ENCODE measurements at regions not wholly inside any gene's neighbourhood (a gene's known extent, or its start where the extent isn't known, plus 50 kb on each side); places are given as distances from the start of the nearest gene placed in this dataset.

DNA sequence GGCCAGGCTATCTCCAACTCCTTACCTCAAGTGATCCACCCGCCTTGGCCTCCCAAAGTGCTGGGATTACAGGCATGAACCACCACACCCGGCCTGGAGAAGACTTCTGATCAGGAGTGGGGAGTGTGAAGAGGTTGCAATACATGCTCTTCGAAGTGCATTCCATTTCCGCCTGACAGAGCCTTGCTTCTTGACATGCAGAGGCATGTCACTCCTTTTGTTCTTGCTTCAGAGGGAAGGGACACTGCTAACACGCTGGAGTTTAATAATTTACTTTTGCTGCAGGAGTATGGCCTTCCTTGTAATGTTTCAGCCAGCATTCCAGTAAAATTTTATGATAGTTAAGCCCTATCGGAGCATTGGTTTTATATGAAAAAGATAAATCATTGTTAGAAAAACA, 74.9 kb downstream of the SLC25A47 start:
- H3K4me1 Mint-ChIP-seq: peaks cover 4 to 35% (median 8%) of the 10 kb centered on the region in 7 donors
- intact Hi-C loops (cut with micrococcal nuclease): no loop called here
- Histone ChIP-seq H3K27me3 (ENCODE audit: control insufficient read depth in 2 of 2, insufficient read depth in 2 of 2, low read length in 2 of 2) (no peaks in the 10 kb centered on the region), H3K9me3 (ENCODE audit: control insufficient read depth in 2 of 3, low read length in 3 of 3) (no peaks in the 10 kb centered on the region), H3K27ac (ENCODE audit: low read depth, low read length) (no peak overlapping the region), H3K36me3 (ENCODE audit: control insufficient read depth in 2 of 3, insufficient read depth in 3 of 3, low read length in 3 of 3) (peaks cover 0 to 4% (median 0%) of the 10 kb centered on the region in 3 experiments), H3K4me1 (ENCODE audit: control insufficient read depth in 2 of 2, insufficient read depth in 2 of 2, low read length in 2 of 2) (peaks cover 0 to 3% of the 10 kb centered on the region in 2 donors), H3K4me3 (ENCODE audit: low read length) (no peak overlapping the region)
- H3K27me3 Mint-ChIP-seq: no peaks in the 10 kb centered on the region
- CTCF ChIA-PET: no interaction called here
- H3K36me3 Mint-ChIP-seq: peaks cover 0 to 21% (median 5%) of the 10 kb centered on the region in 5 donors
- ATAC-seq (no peak), DNase-seq (no peak)
- H3K27ac Mint-ChIP-seq: no peak overlapping the region
- POLR2A ChIA-PET: no interaction called here
- H3K9me3 Mint-ChIP-seq: no peaks in the 10 kb centered on the region
- no peak overlapping the region for H3K4me3 Mint-ChIP-seq

DNA sequence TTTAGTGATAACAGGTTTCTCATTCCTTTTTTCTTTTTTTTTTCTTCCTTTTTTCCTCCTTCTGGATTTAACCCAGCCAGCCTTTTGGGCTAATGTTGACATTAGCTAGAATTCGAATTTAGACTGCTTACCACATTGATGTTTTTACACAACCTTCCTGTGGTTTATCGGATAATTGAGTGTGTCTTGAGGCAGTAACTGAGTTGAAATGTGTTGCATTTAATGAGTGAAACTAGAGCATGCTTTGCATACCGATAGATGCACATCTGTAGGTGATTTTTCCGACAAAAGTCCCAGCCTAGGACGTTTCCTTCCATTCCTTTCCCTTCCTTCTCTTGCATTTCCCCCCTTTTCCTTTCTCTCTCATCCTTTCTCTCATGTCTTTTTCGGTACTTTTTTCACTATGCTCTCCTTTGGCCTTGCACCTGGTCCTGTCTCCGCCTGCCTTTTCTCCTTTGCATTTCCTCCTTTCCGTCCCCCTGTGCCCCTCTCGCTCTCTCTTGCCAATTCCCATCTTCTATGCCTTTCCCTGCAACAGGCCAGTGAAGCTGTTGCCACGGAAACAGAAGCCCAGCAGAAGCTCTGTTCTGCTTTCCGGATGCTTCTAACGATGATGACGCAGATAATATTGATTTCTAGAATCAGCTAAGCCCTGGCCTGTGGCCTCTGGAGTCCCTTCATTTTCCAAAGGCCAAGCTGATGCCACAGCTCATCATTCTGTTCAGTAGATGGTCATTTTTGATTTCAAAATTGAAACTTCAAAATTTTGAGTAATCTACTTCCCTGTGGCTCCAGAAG, 76.1 kb downstream of the SLC25A47 start:
- Histone ChIP-seq H3K9me3 (ENCODE audit: control insufficient read depth in 2 of 3, low read length in 3 of 3) (no peaks in the 10 kb centered on the region), H3K36me3 (ENCODE audit: control insufficient read depth in 2 of 3, insufficient read depth in 3 of 3, low read length in 3 of 3) (peaks cover 0 to 4% (median 0%) of the 10 kb centered on the region in 3 experiments), H3K4me1 (ENCODE audit: control insufficient read depth in 2 of 2, insufficient read depth in 2 of 2, low read length in 2 of 2) (no peaks in the 10 kb centered on the region), H3K4me3 (ENCODE audit: low read length) (no peak overlapping the region), H3K27me3 (ENCODE audit: control insufficient read depth in 2 of 2, insufficient read depth in 2 of 2, low read length in 2 of 2) (no peaks in the 10 kb centered on the region), H3K27ac (ENCODE audit: low read depth, low read length) (no peak overlapping the region)
- CTCF ChIA-PET: no interaction called here
- Mint-ChIP-seq H3K36me3 (peaks cover 0 to 18% (median 5%) of the 10 kb centered on the region in 5 donors), H3K4me3 (no peak overlapping the region), H3K9me3 (no peaks in the 10 kb centered on the region), H3K4me1 (peaks cover 5 to 34% (median 10%) of the 10 kb centered on the region in 7 donors), H3K27me3 (no peaks in the 10 kb centered on the region), H3K27ac (no peak overlapping the region)
- ATAC-seq (no peak), DNase-seq (no peak)
- intact Hi-C loops (cut with micrococcal nuclease): no loop called here
- POLR2A ChIA-PET: interaction anchor here (0.6 kb wide), 1 partner anchor 16 kb away, joined by 5 read pairs; no protein-coding TSS in a partner anchor

DNA sequence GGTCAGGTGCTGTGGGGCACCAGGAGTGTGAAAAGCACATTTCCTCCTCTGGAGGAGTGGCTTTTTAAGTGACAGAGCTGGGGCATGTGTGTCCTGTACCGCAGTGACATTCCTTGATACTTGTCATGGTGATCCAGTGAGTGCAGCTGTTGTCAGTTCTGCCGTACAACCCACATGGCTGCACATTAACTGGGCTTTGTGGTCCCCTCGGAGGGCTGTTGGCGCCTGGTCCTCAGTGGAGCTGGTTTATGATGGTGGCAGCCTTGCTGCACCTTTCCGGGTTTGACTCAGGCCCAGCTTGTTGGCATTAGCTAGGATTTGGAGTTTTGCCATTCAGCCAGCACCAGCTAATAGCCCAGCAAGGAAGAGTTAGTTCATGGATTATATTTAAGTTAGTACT, 77.0 kb downstream of the SLC25A47 start:
- Histone ChIP-seq H3K27me3 (ENCODE audit: control insufficient read depth in 2 of 2, insufficient read depth in 2 of 2, low read length in 2 of 2) (no peaks in the 10 kb centered on the region), H3K36me3 (ENCODE audit: control insufficient read depth in 2 of 3, insufficient read depth in 3 of 3, low read length in 3 of 3) (peaks cover 0 to 4% (median 0%) of the 10 kb centered on the region in 3 experiments), H3K27ac (ENCODE audit: low read depth, low read length) (no peak overlapping the region), H3K9me3 (ENCODE audit: control insufficient read depth in 2 of 3, low read length in 3 of 3) (no peaks in the 10 kb centered on the region), H3K4me3 (ENCODE audit: low read length) (no peak overlapping the region), H3K4me1 (ENCODE audit: control insufficient read depth in 2 of 2, insufficient read depth in 2 of 2, low read length in 2 of 2) (no peaks in the 10 kb centered on the region)
- intact Hi-C loops (cut with micrococcal nuclease): no loop called here
- no peak for DNase-seq
- ChIA-PET POLR2A (no interaction called here), CTCF (no interaction called here)
- Mint-ChIP-seq H3K27ac (peak overlapping the region in 1 of 9 donors; percentile 13), H3K36me3 (peaks cover 0 to 15% (median 5%) of the 10 kb centered on the region in 5 donors), H3K9me3 (no peaks in the 10 kb centered on the region), H3K4me1 (peaks cover 10 to 38% (median 15%) of the 10 kb centered on the region in 7 donors), H3K27me3 (no peaks in the 10 kb centered on the region), H3K4me3 (no peak overlapping the region)
- no peak for ATAC-seq

DNA sequence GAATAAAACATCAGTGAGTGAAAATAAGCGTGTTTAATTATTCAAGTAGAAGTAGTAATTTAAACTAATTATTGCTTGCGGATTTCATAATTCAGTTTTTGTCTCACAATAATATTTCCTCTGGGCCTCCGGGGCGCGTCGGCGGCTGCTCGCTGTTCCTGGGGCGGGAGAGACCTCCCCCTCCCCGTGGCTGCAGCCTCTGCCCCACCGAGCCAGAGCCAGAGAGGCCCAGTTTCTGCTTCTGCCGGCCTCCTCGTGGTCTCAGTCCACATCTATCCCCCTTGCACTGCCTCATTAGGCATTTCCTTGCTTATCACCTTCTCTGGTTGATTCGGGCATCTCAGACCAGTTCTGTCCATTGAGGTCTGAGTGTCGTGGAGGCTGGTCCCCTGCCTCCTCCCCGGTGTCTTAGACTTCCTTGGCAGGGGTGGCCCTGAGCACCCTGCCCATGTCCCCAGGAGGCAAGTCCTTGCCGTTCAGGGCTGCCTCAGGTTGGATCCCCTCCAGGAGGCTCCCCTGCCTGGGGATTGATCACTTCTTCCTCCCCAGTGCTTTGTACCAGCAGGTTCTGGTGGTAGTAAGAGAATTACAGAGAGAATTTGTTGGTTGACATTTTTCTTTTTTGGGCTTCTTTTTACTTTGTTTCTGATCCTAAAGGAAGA, 78.0 kb downstream of the SLC25A47 start:
- Histone ChIP-seq H3K36me3 (ENCODE audit: control insufficient read depth in 2 of 3, insufficient read depth in 3 of 3, low read length in 3 of 3) (peaks cover 0 to 4% (median 0%) of the 10 kb centered on the region in 3 experiments), H3K27ac (ENCODE audit: low read depth, low read length) (no peak overlapping the region), H3K9me3 (ENCODE audit: control insufficient read depth in 2 of 3, low read length in 3 of 3) (no peaks in the 10 kb centered on the region), H3K4me1 (ENCODE audit: control insufficient read depth in 2 of 2, insufficient read depth in 2 of 2, low read length in 2 of 2) (peaks cover 8 to 9% of the 10 kb centered on the region in 2 donors), H3K27me3 (ENCODE audit: control insufficient read depth in 2 of 2, insufficient read depth in 2 of 2, low read length in 2 of 2) (no peaks in the 10 kb centered on the region), H3K4me3 (ENCODE audit: low read length) (no peak overlapping the region)
- Mint-ChIP-seq H3K27me3 (no peaks in the 10 kb centered on the region), H3K36me3 (peaks cover 0 to 15% (median 5%) of the 10 kb centered on the region in 5 donors), H3K4me3 (no peak overlapping the region), H3K27ac (peak overlapping the region in 1 of 9 donors; percentile 67), H3K9me3 (no peaks in the 10 kb centered on the region), H3K4me1 (peaks cover 18 to 49% (median 22%) of the 10 kb centered on the region in 7 donors)
- intact Hi-C loops (cut with micrococcal nuclease): no loop called here
- ChIA-PET CTCF (no interaction called here), POLR2A (no interaction called here)
- ATAC-seq: no peak
- no peak for DNase-seq

DNA sequence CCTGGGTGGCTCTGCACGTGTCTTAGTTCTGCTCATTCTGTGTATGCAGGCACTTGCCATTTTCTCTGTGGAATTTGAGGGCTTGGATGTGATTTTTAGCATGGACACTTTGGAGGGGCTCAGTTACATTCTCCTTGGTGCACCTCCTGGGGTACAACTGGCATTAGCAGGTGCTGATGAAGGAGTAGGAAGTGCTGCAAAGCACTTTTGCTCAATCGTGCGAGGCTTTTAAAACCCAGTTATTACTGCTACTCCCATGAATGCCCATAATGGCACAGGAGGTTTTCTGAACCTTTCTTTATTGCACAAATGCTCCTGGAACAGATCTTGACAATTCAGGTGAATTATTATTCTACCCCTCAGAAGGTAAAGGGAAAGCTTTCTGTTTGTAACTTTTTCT, 78.7 kb downstream of the SLC25A47 start:
- intact Hi-C loops (cut with micrococcal nuclease): no loop called here
- Histone ChIP-seq H3K4me1 (ENCODE audit: control insufficient read depth in 2 of 2, insufficient read depth in 2 of 2, low read length in 2 of 2) (peaks cover 14 to 16% of the 10 kb centered on the region in 2 donors), H3K4me3 (ENCODE audit: low read length) (no peak overlapping the region), H3K9me3 (ENCODE audit: control insufficient read depth in 2 of 3, low read length in 3 of 3) (no peaks in the 10 kb centered on the region), H3K27me3 (ENCODE audit: control insufficient read depth in 2 of 2, insufficient read depth in 2 of 2, low read length in 2 of 2) (no peaks in the 10 kb centered on the region), H3K36me3 (ENCODE audit: control insufficient read depth in 2 of 3, insufficient read depth in 3 of 3, low read length in 3 of 3) (peaks cover 0 to 2% (median 0%) of the 10 kb centered on the region in 3 experiments), H3K27ac (ENCODE audit: low read depth, low read length) (no peak overlapping the region)
- Mint-ChIP-seq H3K27me3 (no peaks in the 10 kb centered on the region), H3K36me3 (peaks cover 0 to 15% (median 5%) of the 10 kb centered on the region in 5 donors), H3K9me3 (no peaks in the 10 kb centered on the region), H3K27ac (peak overlapping the region in 2 of 9 donors; percentile 67 to 75), H3K4me1 (peaks cover 24 to 55% (median 28%) of the 10 kb centered on the region in 7 donors), H3K4me3 (no peak overlapping the region)
- ChIA-PET POLR2A (no interaction called here), CTCF (interaction anchor here (0.7 kb wide), 1 partner anchor 26 kb away, joined by 3 read pairs; no protein-coding TSS in a partner anchor)
- ATAC-seq (no peak), DNase-seq (no peak)

DNA sequence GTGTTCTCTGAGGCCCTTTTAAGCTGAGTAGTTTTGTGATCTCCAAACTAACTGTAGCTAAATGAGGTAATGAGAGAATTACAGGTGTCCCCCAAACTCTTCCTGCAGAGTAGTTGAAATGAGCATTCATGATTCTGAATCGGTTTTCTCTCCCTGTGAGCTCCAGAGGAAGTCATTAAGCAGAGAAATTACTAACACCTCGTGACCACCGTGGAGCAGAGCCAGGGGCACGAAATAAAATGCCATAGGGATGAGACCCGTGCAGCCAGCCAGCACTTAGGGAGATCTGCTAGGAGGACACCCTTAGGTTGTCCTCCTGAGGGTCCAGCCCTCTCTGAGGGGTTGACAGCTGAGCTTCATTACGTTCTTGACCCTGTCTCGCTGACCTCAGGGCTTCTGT, 79.5 kb downstream of the SLC25A47 start:
- Mint-ChIP-seq H3K27ac (peak overlapping the region in 1 of 9 donors; percentile 28), H3K4me1 (peaks cover 28 to 63% (median 35%) of the 10 kb centered on the region in 7 donors), H3K9me3 (no peaks in the 10 kb centered on the region), H3K27me3 (no peaks in the 10 kb centered on the region), H3K36me3 (peaks cover 0 to 9% (median 0%) of the 10 kb centered on the region in 5 donors), H3K4me3 (no peak overlapping the region)
- Histone ChIP-seq H3K27me3 (ENCODE audit: control insufficient read depth in 2 of 2, insufficient read depth in 2 of 2, low read length in 2 of 2) (no peaks in the 10 kb centered on the region), H3K9me3 (ENCODE audit: control insufficient read depth in 2 of 3, low read length in 3 of 3) (no peaks in the 10 kb centered on the region), H3K27ac (ENCODE audit: low read depth, low read length) (no peak overlapping the region), H3K4me3 (ENCODE audit: low read length) (no peak overlapping the region), H3K36me3 (ENCODE audit: control insufficient read depth in 2 of 3, insufficient read depth in 3 of 3, low read length in 3 of 3) (no peaks in the 10 kb centered on the region), H3K4me1 (ENCODE audit: control insufficient read depth in 2 of 2, insufficient read depth in 2 of 2, low read length in 2 of 2) (peaks cover 17 to 20% of the 10 kb centered on the region in 2 donors)
- ATAC-seq (no peak), DNase-seq (no peak)
- intact Hi-C loops (cut with micrococcal nuclease): no loop called here
- ChIA-PET CTCF (no interaction called here), POLR2A (no interaction called here)

Data from naive thymus-derived CD4-positive, alpha-beta T cell (primary cell).